GM21390 (cell line): ENCODE measurements at regions not wholly inside any gene's neighbourhood (a gene's known extent, or its start where the extent isn't known, plus 50 kb on each side); places are given as distances from the start of the nearest gene placed in this dataset.

Experiments used
- ATAC-seq: cut with Tn5 transposase; IDR thresholded peaks from one replicate; pipeline ENCODE4 v1.9.1; 2021; ENCODE audit not compliant: unreplicated experiment

GRCh38 chr18:78573773-78574172, 405.8 kb upstream of the SALL3 start:
- no peak for ATAC-seq

- no peak for ATAC-seq
Observed at GRCh38 chr18:78576967-78577366, 402.7 kb upstream of the SALL3 start.

GRCh38 chr18:78579449-78579848, 400.2 kb upstream of the SALL3 start:
- no peak for ATAC-seq

- ATAC-seq: no peak
Observed at GRCh38 chr18:78579854-78580577, 399.6 kb upstream of the SALL3 start.

GRCh38 chr18:78580835-78581339, 398.7 kb upstream of the SALL3 start:
- ATAC-seq: no peak

- ATAC-seq: no peak
Observed at GRCh38 chr18:78582181-78582709, 397.4 kb upstream of the SALL3 start.

- no peak for ATAC-seq
Observed at GRCh38 chr18:78582898-78583738, 396.5 kb upstream of the SALL3 start.

- no peak for ATAC-seq
Observed at GRCh38 chr18:78583739-78584458, 395.7 kb upstream of the SALL3 start.

GRCh38 chr18:78584459-78585022, 395.1 kb upstream of the SALL3 start:
- ATAC-seq: no peak

GRCh38 chr18:78586586-78586985, 393.0 kb upstream of the SALL3 start:
- ATAC-seq: no peak

- no peak for ATAC-seq
Observed at GRCh38 chr18:78587096-78587495, 392.5 kb upstream of the SALL3 start.

GRCh38 chr18:78587626-78588600, 391.7 kb upstream of the SALL3 start:
- no peak for ATAC-seq

- ATAC-seq: no peak
Observed at GRCh38 chr18:78589916-78590437, 389.6 kb upstream of the SALL3 start.

- ATAC-seq: no peak
Observed at GRCh38 chr18:78595453-78595852, 384.2 kb upstream of the SALL3 start.

- ATAC-seq: no peak
Observed at GRCh38 chr18:78595924-78596573, 383.6 kb upstream of the SALL3 start.

GRCh38 chr18:78596794-78597345, 382.7 kb upstream of the SALL3 start:
- ATAC-seq: no peak

- ATAC-seq: no peak
Observed at GRCh38 chr18:78601349-78601748, 378.3 kb upstream of the SALL3 start.

- ATAC-seq: no peak
Observed at GRCh38 chr18:78601923-78602322, 377.7 kb upstream of the SALL3 start.

GRCh38 chr18:78602430-78602829, 377.2 kb upstream of the SALL3 start:
- no peak for ATAC-seq
